ENCODE measurements at regions not wholly inside any gene's neighbourhood (a gene's known extent, or its start where the extent isn't known, plus 50 kb on each side); places are given as distances from the start of the nearest gene placed in this dataset.

DNA sequence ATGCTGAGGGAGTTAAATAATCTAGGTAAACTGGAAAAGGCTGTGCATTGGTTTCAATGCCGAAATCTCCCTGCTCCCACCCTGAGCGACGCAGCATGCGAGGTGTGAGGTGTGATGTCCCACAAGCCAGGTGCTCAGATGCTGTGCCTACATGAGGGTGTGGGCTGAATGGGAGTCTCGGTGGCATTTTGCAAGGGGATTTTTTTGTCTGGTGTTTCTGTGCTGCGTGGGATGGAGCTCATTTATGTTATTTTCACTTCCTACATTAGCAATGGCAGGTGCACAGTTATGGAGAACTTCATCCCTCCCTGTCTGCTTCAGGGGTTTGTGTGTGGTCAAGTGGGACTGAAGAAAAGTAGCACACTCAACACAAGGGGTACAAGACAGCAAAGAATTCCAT, 110.2 kb upstream of the CCDC68 start:
- TF ChIP-seq EZH2 (IDR thresholded peaks at IDR 0.05; ENCODE audit: low read length), result no peak
- TF ChIP-seq, protein P1, sequence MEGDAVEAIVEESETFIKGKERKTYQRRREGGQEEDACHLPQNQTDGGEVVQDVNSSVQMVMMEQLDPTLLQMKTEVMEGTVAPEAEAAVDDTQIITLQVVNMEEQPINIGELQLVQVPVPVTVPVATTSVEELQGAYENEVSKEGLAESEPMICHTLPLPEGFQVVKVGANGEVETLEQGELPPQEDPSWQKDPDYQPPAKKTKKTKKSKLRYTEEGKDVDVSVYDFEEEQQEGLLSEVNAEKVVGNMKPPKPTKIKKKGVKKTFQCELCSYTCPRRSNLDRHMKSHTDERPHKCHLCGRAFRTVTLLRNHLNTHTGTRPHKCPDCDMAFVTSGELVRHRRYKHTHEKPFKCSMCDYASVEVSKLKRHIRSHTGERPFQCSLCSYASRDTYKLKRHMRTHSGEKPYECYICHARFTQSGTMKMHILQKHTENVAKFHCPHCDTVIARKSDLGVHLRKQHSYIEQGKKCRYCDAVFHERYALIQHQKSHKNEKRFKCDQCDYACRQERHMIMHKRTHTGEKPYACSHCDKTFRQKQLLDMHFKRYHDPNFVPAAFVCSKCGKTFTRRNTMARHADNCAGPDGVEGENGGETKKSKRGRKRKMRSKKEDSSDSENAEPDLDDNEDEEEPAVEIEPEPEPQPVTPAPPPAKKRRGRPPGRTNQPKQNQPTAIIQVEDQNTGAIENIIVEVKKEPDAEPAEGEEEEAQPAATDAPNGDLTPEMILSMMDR (optimal IDR thresholded peaks at IDR 0.05 in 1 of 3, IDR thresholded peaks at IDR 0.05 in 1 of 3, conservative IDR thresholded peaks at IDR 0.05 in 1 of 3; ENCODE audit: extremely low read depth in 1 of 3, insufficient read depth in 2 of 3, low read length in 3 of 3), result no peak
- no peaks in the 10 kb centered on the region for H3K9me3 ChIP-seq (ENCODE audit: control insufficient read depth, low read depth, low read length)
- no peaks in the 10 kb centered on the region for H3K79me2 ChIP-seq (ENCODE audit: control insufficient read depth, insufficient read depth, low read length)
- H2AFZ ChIP-seq (ENCODE audit: control insufficient read depth, low read length), result no peak overlapping the region
- FAIRE-seq, result no peak
- H4K20me1 ChIP-seq (ENCODE audit: control insufficient read depth, extremely low read depth, insufficient read depth, low read length), result no peaks in the 10 kb centered on the region
- H3K27me3 ChIP-seq (ENCODE audit: control insufficient read depth, extremely low read depth, insufficient read depth, low read length), result no peaks in the 10 kb centered on the region
- H3K9me1 ChIP-seq (ENCODE audit: control insufficient read depth, extremely low read depth, insufficient read depth, low read length), result no peaks in the 10 kb centered on the region
- no peaks in the 10 kb centered on the region for H3K4me1 ChIP-seq (ENCODE audit: control insufficient read depth, extremely low read depth, insufficient read depth, low read length)
- no peak overlapping the region for H3K4me2 ChIP-seq (ENCODE audit: control insufficient read depth, extremely low read depth, insufficient read depth, low read depth, low read length)
- DNase-seq (ENCODE audit: low read depth, low spot score), result no peak
- no peaks in the 10 kb centered on the region for H3K36me3 ChIP-seq (ENCODE audit: control insufficient read depth in 2 of 2, extremely low read depth in 1 of 2, insufficient read depth in 2 of 2, low read length in 2 of 2)
- no peak overlapping the region for H3K4me3 ChIP-seq (ENCODE audit: control insufficient read depth in 2 of 3, extremely low read depth in 1 of 3, insufficient read depth in 2 of 3, low read depth in 1 of 3, low read length in 3 of 3)
- no peak overlapping the region for H3K27ac ChIP-seq (ENCODE audit: control insufficient read depth, insufficient read depth, low read length)
- dilution Hi-C loops (cut with MboI; ENCODE audit: extremely low pct_ligation_motif_present, low sequenced_read_pairs), result no loop called here
- no peak overlapping the region for H3K9ac ChIP-seq (ENCODE audit: control insufficient read depth, extremely low read depth, insufficient read depth, low read length)

DNA sequence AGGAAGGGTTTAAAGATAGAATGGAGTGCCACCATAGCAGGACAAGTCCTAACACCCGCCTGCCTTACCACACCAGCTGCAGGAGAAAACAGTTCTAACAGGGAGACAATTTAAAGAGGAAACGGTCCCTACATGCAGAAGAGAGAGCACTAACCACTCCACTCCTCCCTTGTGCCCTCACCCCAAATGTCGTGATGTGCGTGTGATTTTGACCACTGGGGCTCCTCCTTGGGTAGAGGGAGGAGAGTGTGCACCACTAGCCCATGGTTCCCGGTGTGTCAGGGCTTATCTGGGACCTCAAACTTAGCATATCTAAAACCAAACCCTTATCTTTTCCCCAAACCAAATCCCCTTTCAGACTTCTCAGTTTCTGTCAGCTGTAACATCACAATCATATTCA, 105.5 kb upstream of the CCDC68 start:
- H3K27ac ChIP-seq (ENCODE audit: control insufficient read depth, insufficient read depth, low read length), result no peak overlapping the region
- dilution Hi-C loops (cut with MboI; ENCODE audit: extremely low pct_ligation_motif_present, low sequenced_read_pairs), result no loop called here
- FAIRE-seq (no peak), DNase-seq (ENCODE audit: low read depth, low spot score) (no peak)
- H3K4me3 ChIP-seq (ENCODE audit: control insufficient read depth in 2 of 3, extremely low read depth in 1 of 3, insufficient read depth in 2 of 3, low read depth in 1 of 3, low read length in 3 of 3), result no peak overlapping the region
- H3K9ac ChIP-seq (ENCODE audit: control insufficient read depth, extremely low read depth, insufficient read depth, low read length), result no peak overlapping the region
- no peaks in the 10 kb centered on the region for H3K9me3 ChIP-seq (ENCODE audit: control insufficient read depth, low read depth, low read length)
- H2AFZ ChIP-seq (ENCODE audit: control insufficient read depth, low read length), result no peak overlapping the region
- no peaks in the 10 kb centered on the region for H3K4me1 ChIP-seq (ENCODE audit: control insufficient read depth, extremely low read depth, insufficient read depth, low read length)
- no peak overlapping the region for H3K4me2 ChIP-seq (ENCODE audit: control insufficient read depth, extremely low read depth, insufficient read depth, low read depth, low read length)
- no peaks in the 10 kb centered on the region for H3K9me1 ChIP-seq (ENCODE audit: control insufficient read depth, extremely low read depth, insufficient read depth, low read length)
- H3K36me3 ChIP-seq (ENCODE audit: control insufficient read depth in 2 of 2, extremely low read depth in 1 of 2, insufficient read depth in 2 of 2, low read length in 2 of 2), result no peaks in the 10 kb centered on the region
- H3K27me3 ChIP-seq (ENCODE audit: control insufficient read depth, extremely low read depth, insufficient read depth, low read length), result no peaks in the 10 kb centered on the region
- H4K20me1 ChIP-seq (ENCODE audit: control insufficient read depth, extremely low read depth, insufficient read depth, low read length), result no peaks in the 10 kb centered on the region
- TF ChIP-seq, protein P1 (optimal IDR thresholded peaks at IDR 0.05 in 1 of 3, IDR thresholded peaks at IDR 0.05 in 1 of 3, conservative IDR thresholded peaks at IDR 0.05 in 1 of 3; ENCODE audit: extremely low read depth in 1 of 3, insufficient read depth in 2 of 3, low read length in 3 of 3), result no peak
- no peak for TF ChIP-seq EZH2 (IDR thresholded peaks at IDR 0.05; ENCODE audit: low read length)
- H3K79me2 ChIP-seq (ENCODE audit: control insufficient read depth, insufficient read depth, low read length), result no peaks in the 10 kb centered on the region
